ENCODE measurements at regions not wholly inside any gene's neighbourhood (a gene's known extent, or its start where the extent isn't known, plus 50 kb on each side); places are given as distances from the start of the nearest gene placed in this dataset.

- no peak for DNase-seq
These were observed 365.5 kb downstream of the MN1 start for GRCh38 chr22:27435844-27436576.

GRCh38 chr22:27436591-27436990, 365.0 kb downstream of the MN1 start:
- DNase-seq, result no peak

GRCh38 chr22:27437570-27437969, 364.0 kb downstream of the MN1 start:
- no peak for DNase-seq

GRCh38 chr22:27438271-27438980, 363.1 kb downstream of the MN1 start:
- no peak for DNase-seq

- no peak for DNase-seq
These were observed 362.4 kb downstream of the MN1 start for GRCh38 chr22:27439131-27439530.

- no peak for DNase-seq
These were observed 361.2 kb downstream of the MN1 start for GRCh38 chr22:27440304-27440865.

GRCh38 chr22:27441706-27442475, 359.7 kb downstream of the MN1 start:
- no peak for DNase-seq

GRCh38 chr22:27443306-27443705, 358.2 kb downstream of the MN1 start:
- DNase-seq, result no peak

GRCh38 chr22:27445881-27446280, 355.7 kb downstream of the MN1 start:
- no peak for DNase-seq

GRCh38 chr22:27447289-27447688, 354.3 kb downstream of the MN1 start:
- no peak for DNase-seq

- DNase-seq, result no peak
These were observed 351.1 kb downstream of the MN1 start for GRCh38 chr22:27450448-27450847.

- no peak for DNase-seq
These were observed 349.3 kb downstream of the MN1 start for GRCh38 chr22:27452245-27452644.

GRCh38 chr22:27452922-27453321, 348.6 kb downstream of the MN1 start:
- no peak for DNase-seq

GRCh38 chr22:27453725-27454124, 347.8 kb downstream of the MN1 start:
- no peak for DNase-seq

- DNase-seq, result no peak
These were observed 346.6 kb downstream of the MN1 start for GRCh38 chr22:27454807-27455450.

GRCh38 chr22:27455526-27455925, 346.0 kb downstream of the MN1 start:
- no peak for DNase-seq

GRCh38 chr22:27456696-27457503, 344.7 kb downstream of the MN1 start:
- DNase-seq, result no peak

- DNase-seq, result no peak
These were observed 341.6 kb downstream of the MN1 start for GRCh38 chr22:27459999-27460398.

GRCh38 chr22:27460591-27461347, 340.8 kb downstream of the MN1 start:
- no peak for DNase-seq

GRCh38 chr22:27461470-27461869, 340.1 kb downstream of the MN1 start:
- no peak for DNase-seq

GRCh38 chr22:27462190-27462589, 339.4 kb downstream of the MN1 start:
- DNase-seq, result no peak

Measured in hematopoietic multipotent progenitor cell treated with erythropoietin and hydrocortisone succinate and interleukin-3 and kit ligand, for 6 days (in vitro differentiated cells).